Vagina (tissue), 2 donors: ENCODE measurements at regions not wholly inside any gene's neighbourhood (a gene's known extent, or its start where the extent isn't known, plus 50 kb on each side); places are given as distances from the start of the nearest gene placed in this dataset.

Experiments used
- POLR2A ChIP-seq, 2 donors: fragments of 450-650 bp; IDR thresholded peaks; one replicate each; pipeline ENCODE4 v1.6.1; 2017; ENCODE audit warnings: antibody characterized with exemption in 2 of 2, mild to moderate bottlenecking in 2 of 2, moderate library complexity in 2 of 2
- POLR2AphosphoS5 ChIP-seq, 2 donors: sonication (generic); formaldehyde crosslinking; IDR thresholded peaks; one replicate each; pipeline ENCODE4 v1.9.0; 2017; ENCODE audit warnings: antibody characterized with exemption in 2 of 2, mild to moderate bottlenecking in 2 of 2, low read depth in 1 of 2; ENCODE audit not compliant: insufficient read depth in 1 of 2
- TF ChIP-seq, protein P1 (sequence below), 3 experiments: fragments of 450-650 bp in 2 of 3; fragments of 200-600 bp in 1 of 3; sonication (generic) in 1 of 3; IDR thresholded peaks; one replicate each; pipeline ENCODE4 v1.5.1; 2017 to 2019; ENCODE audit warnings: antibody characterized with exemption in 3 of 3, mild to moderate bottlenecking in 2 of 3, moderate library complexity in 2 of 3

DNA sequence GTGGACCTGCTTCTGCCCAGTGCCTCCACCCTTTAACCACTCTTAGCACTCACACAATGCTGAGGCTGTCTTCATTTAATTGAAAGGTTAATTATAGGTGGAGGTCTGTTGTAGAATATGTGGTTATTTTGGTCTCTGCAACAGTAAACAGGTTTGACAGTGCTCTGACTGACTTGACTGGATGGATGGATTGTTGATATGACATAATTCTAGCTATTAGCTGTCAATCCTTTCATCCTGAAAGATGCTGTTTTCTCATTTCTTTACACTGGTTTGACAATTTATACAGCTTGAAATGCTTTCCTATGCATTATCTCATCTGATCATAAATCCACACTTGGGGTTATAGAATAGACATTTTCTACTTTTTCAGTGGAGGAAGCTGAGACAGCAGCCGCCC is 210.7 kb downstream of the CDH26 start:
- TF ChIP-seq, protein P1, sequence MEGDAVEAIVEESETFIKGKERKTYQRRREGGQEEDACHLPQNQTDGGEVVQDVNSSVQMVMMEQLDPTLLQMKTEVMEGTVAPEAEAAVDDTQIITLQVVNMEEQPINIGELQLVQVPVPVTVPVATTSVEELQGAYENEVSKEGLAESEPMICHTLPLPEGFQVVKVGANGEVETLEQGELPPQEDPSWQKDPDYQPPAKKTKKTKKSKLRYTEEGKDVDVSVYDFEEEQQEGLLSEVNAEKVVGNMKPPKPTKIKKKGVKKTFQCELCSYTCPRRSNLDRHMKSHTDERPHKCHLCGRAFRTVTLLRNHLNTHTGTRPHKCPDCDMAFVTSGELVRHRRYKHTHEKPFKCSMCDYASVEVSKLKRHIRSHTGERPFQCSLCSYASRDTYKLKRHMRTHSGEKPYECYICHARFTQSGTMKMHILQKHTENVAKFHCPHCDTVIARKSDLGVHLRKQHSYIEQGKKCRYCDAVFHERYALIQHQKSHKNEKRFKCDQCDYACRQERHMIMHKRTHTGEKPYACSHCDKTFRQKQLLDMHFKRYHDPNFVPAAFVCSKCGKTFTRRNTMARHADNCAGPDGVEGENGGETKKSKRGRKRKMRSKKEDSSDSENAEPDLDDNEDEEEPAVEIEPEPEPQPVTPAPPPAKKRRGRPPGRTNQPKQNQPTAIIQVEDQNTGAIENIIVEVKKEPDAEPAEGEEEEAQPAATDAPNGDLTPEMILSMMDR (IDR thresholded peaks at IDR 0.05) = no peak
- TF ChIP-seq POLR2AphosphoS5 (IDR thresholded peaks at IDR 0.05; ENCODE audit: insufficient read depth in 1 of 2, low read depth in 1 of 2) (no peak), POLR2A (IDR thresholded peaks at IDR 0.05) (no peak)
